RWPE1 (cell line): ENCODE measurements at regions not wholly inside any gene's neighbourhood (a gene's known extent, or its start where the extent isn't known, plus 50 kb on each side); places are given as distances from the start of the nearest gene placed in this dataset.
"Not testable (repeated sequence)": the region's sequence is repeated elsewhere in the genome, so short reads cannot be mapped to it uniquely, and the experiment has no call there.

ENCODE experiments used
- CTCF ChIA-PET: fragments of 350-600 bp; sonication (Branson Sonifier 250); formaldehyde crosslinking; extraction: SDS; loops from one replicate; lab custom pipeline; 2021; lab: Yijun Ruan, JAX
- POLR2A ChIA-PET: fragments of 400-600 bp; formaldehyde crosslinking; extraction: SDS; loops from one replicate; lab custom pipeline; 2020; ENCODE audit warnings: antibody characterized with exemption; ENCODE audit not compliant: low non-redundant PET; lab: Yijun Ruan, JAX
- DNase-seq: peaks from one replicate; pipeline ENCODE4 v3.0.0; 2012; ENCODE audit warnings: low spot score
- H3K27ac ChIP-seq: fragments of 450-650 bp; 2 replicates; pipeline ENCODE4 v1.5.1; 2017
- TF ChIP-seq, protein P1 (sequence below): fragments of 450-650 bp; conservative IDR thresholded peaks from 2 replicates; pipeline ENCODE4 v1.5.1; 2017; ENCODE audit warnings: low read depth, mild to moderate bottlenecking

DNA sequence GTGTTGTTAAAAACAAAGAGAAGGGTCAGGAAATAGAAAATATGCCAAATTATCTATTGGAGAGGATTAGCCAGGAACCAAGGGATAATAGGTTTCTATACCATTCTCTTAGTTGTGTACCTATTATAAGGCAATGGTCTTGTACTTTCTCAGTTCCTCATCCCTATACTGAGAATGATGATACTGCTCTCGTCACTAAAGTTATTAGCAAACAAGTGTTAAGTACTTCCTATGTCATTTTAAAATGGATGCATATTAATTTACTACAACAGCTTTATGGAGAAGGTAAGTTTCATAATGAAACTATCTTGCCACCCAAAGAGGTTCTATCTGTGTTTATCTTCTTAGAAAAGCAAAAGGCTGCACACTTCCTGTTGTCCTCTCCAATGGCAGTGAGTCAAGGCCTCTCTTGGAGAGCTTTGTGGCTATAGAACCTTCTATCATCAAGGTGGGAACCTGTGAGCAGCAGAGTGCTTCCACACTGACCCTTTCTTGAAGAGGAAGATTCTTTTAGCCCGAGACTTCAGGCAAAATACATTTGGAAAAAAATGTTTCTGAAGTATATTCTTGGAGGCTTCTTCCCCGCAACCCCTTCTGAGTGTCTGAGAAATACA, 460.7 kb upstream of the FANCL start:
- POLR2A ChIA-PET: no interaction called here
- no peak for DNase-seq

DNA sequence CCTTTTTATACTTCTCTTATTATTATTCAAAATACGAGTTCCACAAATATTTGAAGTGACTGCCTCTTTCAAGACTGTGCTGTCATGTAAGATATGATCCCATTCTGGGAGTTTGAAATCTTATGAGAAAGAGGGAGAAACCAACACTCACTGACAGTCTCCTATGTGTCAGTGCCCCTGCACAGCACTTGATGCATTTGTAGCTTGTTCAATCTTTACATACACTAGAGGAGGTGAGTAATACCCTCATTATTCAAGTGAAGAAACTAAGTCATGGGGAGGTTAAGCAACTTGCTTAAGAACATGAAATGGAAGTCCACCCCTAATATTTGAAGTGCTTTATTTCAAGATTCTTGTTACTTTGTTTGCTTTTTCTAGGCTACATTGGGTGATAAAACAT, 459.5 kb upstream of the FANCL start:
- POLR2A ChIA-PET: no interaction called here
- H3K27ac ChIP-seq: no peak overlapping the region
- TF ChIP-seq, protein P1, sequence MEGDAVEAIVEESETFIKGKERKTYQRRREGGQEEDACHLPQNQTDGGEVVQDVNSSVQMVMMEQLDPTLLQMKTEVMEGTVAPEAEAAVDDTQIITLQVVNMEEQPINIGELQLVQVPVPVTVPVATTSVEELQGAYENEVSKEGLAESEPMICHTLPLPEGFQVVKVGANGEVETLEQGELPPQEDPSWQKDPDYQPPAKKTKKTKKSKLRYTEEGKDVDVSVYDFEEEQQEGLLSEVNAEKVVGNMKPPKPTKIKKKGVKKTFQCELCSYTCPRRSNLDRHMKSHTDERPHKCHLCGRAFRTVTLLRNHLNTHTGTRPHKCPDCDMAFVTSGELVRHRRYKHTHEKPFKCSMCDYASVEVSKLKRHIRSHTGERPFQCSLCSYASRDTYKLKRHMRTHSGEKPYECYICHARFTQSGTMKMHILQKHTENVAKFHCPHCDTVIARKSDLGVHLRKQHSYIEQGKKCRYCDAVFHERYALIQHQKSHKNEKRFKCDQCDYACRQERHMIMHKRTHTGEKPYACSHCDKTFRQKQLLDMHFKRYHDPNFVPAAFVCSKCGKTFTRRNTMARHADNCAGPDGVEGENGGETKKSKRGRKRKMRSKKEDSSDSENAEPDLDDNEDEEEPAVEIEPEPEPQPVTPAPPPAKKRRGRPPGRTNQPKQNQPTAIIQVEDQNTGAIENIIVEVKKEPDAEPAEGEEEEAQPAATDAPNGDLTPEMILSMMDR: no peak
- no peak for DNase-seq
- CTCF ChIA-PET: no interaction called here

More for the DNA sequence above, 460.7 kb upstream of the FANCL start:
- CTCF ChIA-PET: no interaction called here
- H3K27ac ChIP-seq: no peak overlapping the region
- TF ChIP-seq, protein P1: no peak

DNA sequence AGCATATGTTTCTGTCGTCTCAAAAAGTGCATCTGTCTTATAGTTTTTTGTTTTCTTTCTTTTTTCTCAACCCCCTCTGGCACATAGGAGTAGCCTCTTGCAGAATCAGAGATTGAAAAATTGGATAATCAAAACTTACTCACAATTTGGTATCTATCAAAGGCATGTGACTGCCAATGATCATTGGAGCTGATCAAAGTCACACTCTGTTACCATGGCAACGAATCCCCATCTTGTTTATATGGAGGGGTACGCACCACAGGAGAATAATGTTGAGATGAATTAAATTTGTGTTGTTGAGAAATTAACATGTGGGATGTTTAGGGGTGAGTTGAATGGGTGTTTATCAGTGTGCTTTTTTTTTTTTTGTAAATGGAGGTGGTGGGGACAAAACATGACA, 458.3 kb upstream of the FANCL start:
- CTCF ChIA-PET: no interaction called here
- POLR2A ChIA-PET: no interaction called here
- no peak for DNase-seq
- H3K27ac ChIP-seq: no peak overlapping the region
- TF ChIP-seq, protein P1: no peak

DNA sequence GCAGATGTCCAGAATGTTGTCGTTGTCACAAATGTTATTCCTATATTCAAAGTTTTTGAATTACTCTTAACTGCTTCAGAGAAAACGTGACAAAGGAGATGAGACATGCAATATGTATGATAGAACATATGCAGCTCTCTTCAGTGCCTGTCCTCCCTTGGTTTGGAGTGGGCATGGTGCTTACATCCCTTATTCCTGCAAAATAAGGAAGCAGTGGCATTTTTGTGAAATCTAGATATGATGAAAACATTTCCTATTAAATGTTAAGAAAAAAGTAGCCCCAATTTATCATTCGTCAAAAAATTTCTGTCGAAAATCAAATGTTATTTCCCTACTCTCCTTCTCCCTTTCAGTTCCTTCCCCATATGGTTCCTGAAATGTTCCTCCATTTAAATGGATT, 457.5 kb upstream of the FANCL start:
- ChIA-PET POLR2A (no interaction called here), CTCF (interaction anchor here (0.6 to 0.7 kb wide), 2 partner anchors 22 to 250 kb away, joined by 3 to 4 read pairs; no protein-coding TSS in a partner anchor)
- DNase-seq: no peak

DNA sequence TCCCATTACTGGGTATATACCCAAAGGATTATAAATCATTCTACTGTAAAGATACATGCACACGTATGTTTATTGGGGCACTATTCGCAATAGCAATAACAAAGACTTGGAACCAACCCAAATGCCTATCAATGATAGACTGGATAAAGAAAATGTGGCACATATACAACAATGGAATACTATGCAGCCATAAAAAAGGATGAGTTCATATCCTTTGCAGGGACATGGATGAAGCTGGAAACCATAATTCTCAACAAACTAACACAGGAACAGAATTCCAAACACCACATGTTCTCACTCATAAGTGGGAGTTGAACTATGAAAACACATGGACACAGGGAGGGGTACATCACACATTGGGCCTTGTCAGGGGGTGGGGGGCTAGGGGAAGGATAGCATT, 453.0 kb upstream of the FANCL start:
- POLR2A ChIA-PET, H3K27ac ChIP-seq, DNase-seq, CTCF ChIA-PET: not testable (repeated sequence)

More for the DNA sequence above, 457.5 kb upstream of the FANCL start:
- TF ChIP-seq, protein P1: no peak
- H3K27ac ChIP-seq: no peak overlapping the region

DNA sequence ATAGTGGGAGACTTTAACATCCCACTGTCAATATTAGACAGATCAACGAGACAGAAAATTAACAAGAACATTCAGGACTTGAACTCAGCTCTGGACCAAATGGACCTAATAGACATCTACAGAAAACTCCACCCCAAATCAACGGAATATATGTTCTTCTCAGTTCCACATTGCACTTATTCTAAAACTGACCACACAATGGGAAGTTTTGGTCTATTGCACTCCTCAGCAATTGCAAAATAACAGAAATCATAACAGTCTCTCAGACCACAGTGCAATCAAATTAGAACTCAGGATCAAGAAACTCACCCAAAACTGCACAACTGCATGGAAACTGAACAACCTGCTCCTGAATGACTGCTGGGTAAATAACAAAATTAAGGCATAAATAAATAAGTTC, 449.9 kb upstream of the FANCL start:
- DNase-seq, H3K27ac ChIP-seq, POLR2A ChIA-PET: not testable (repeated sequence)
- CTCF ChIA-PET: interaction anchor here (0.7 kb wide), 1 partner anchor 137 kb away, joined by 7 read pairs; no protein-coding TSS in a partner anchor

DNA sequence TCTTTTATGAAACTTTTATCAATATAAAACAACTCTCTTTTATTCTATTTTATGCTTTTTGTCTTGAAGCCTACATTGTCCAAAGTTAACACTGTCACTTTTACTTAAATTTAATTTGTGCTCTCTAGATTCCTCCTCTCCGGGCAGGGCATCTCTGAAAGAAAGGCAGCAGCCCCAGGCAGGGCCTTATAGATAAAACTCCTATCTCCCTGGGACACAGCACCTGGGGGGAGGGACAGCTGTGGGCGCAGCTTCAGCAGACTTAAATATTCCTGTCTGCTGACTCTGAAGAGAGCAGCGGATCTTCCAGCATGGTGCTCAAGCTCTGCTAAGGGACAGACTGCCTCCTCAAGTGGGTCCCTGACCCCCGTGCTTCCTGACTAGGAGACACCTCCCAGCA, 447.7 kb upstream of the FANCL start:
- TF ChIP-seq, protein P1: no peak
- POLR2A ChIA-PET: no interaction called here
- CTCF ChIA-PET: no interaction called here
- no peak for DNase-seq
- H3K27ac ChIP-seq: no peak overlapping the region
